ENCODE measurements at regions not wholly inside any gene's neighbourhood (a gene's known extent, or its start where the extent isn't known, plus 50 kb on each side); places are given as distances from the start of the nearest gene placed in this dataset.

GRCh38 chr3:18295171-18295920 lies 129.8 kb downstream of the SATB1 start:
- H3K27ac ChIP-seq (ENCODE audit: low read depth, low read length) = no peak overlapping the region
- DNase-seq (ENCODE audit: low read depth in 4 of 6, low spot score in 6 of 6) = no peak
- no peaks in the 10 kb centered on the region for H3K4me1 ChIP-seq (ENCODE audit: control insufficient read depth, insufficient read depth, low read length)
- no peaks in the 10 kb centered on the region for H3K36me3 ChIP-seq (ENCODE audit: control insufficient read depth, insufficient read depth, low read length)
- 83% methylated on average over 1 of the region's 2 CpGs for WGBS (ENCODE audit: insufficient coverage)
- H3K4me3 ChIP-seq (ENCODE audit: low read depth, low read length) = no peak overlapping the region
- H3K27me3 ChIP-seq (ENCODE audit: control insufficient read depth, insufficient read depth, low read length) = no peaks in the 10 kb centered on the region
- peaks cover 9% of the 10 kb centered on the region for H3K9me3 ChIP-seq (ENCODE audit: control insufficient read depth, insufficient read depth, low read length)

- Histone ChIP-seq H3K27me3 (ENCODE audit: control insufficient read depth, insufficient read depth, low read length) (no peaks in the 10 kb centered on the region), H3K4me1 (ENCODE audit: control insufficient read depth, insufficient read depth, low read length) (no peaks in the 10 kb centered on the region), H3K36me3 (ENCODE audit: control insufficient read depth, insufficient read depth, low read length) (no peaks in the 10 kb centered on the region), H3K4me3 (ENCODE audit: low read depth, low read length) (no peak overlapping the region), H3K27ac (ENCODE audit: low read depth, low read length) (no peak overlapping the region), H3K9me3 (ENCODE audit: control insufficient read depth, insufficient read depth, low read length) (no peaks in the 10 kb centered on the region)
- no peak for DNase-seq (ENCODE audit: low read depth in 4 of 6, low spot score in 6 of 6)
Observed at GRCh38 chr3:18290157-18290556, 135.0 kb downstream of the SATB1 start.

DNA sequence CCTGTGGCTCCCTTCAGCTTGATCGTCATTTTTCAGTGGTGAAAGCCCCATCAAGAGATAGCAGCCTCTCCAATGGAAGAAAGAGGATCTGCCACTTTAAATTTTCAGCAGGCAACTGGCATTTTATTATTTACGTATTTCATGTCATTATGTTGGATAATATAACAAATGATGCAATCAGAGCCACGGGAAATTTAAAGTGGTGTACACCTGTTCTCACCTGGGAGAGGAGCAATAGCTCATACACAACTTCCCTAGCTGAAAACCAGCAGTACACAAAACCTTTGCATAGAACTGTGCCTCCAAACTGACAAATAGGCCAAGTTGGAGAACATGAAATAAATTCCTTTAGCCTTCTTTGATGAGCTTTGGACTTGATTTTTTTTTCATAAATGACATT lies 136.9 kb downstream of the SATB1 start:
- Histone ChIP-seq H3K4me1 (ENCODE audit: control insufficient read depth, insufficient read depth, low read length) (no peaks in the 10 kb centered on the region), H3K27ac (ENCODE audit: low read depth, low read length) (no peak overlapping the region), H3K36me3 (ENCODE audit: control insufficient read depth, insufficient read depth, low read length) (no peaks in the 10 kb centered on the region), H3K9me3 (ENCODE audit: control insufficient read depth, insufficient read depth, low read length) (no peaks in the 10 kb centered on the region), H3K27me3 (ENCODE audit: control insufficient read depth, insufficient read depth, low read length) (no peaks in the 10 kb centered on the region), H3K4me3 (ENCODE audit: low read depth, low read length) (no peak overlapping the region)
- no CpG with 5 or more reads among the region's 3 CpGs for WGBS (ENCODE audit: insufficient coverage)
- DNase-seq (ENCODE audit: low read depth in 4 of 6, low spot score in 6 of 6) = peak in 1 of 6 donors; percentile 19

DNA sequence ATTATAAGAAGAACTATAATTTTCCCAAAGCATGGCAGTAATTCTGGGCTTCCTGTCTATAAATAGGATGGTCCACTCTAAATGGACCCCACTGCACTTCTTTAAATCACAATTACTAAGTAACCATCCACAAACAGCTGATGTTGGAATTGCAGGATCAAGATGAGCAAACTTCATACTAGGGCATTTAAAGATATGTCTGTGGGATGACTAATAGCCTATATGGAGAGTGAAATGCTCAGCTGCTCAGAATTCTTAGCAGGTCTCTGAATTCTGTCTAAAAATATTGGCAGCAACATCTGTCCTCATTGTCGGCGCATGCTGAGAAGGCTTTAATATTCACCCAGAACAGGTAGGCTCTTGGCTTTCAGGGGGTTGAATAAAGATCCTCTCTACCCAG lies 140.4 kb downstream of the SATB1 start:
- H3K27ac ChIP-seq (ENCODE audit: low read depth, low read length) = no peak overlapping the region
- no peaks in the 10 kb centered on the region for H3K9me3 ChIP-seq (ENCODE audit: control insufficient read depth, insufficient read depth, low read length)
- H3K4me1 ChIP-seq (ENCODE audit: control insufficient read depth, insufficient read depth, low read length) = no peaks in the 10 kb centered on the region
- no peak for DNase-seq (ENCODE audit: low read depth in 4 of 6, low spot score in 6 of 6)
- H3K27me3 ChIP-seq (ENCODE audit: control insufficient read depth, insufficient read depth, low read length) = no peaks in the 10 kb centered on the region
- no peaks in the 10 kb centered on the region for H3K36me3 ChIP-seq (ENCODE audit: control insufficient read depth, insufficient read depth, low read length)
- WGBS (ENCODE audit: insufficient coverage) = no CpG with 5 or more reads among the region's 2 CpGs
- H3K4me3 ChIP-seq (ENCODE audit: low read depth, low read length) = no peak overlapping the region

- no peaks in the 10 kb centered on the region for H3K27me3 ChIP-seq (ENCODE audit: control insufficient read depth, insufficient read depth, low read length)
- H3K36me3 ChIP-seq (ENCODE audit: control insufficient read depth, insufficient read depth, low read length) = no peaks in the 10 kb centered on the region
- DNase-seq (ENCODE audit: low read depth in 4 of 6, low spot score in 6 of 6) = peak in 1 of 6 donors; percentile 54
- H3K9me3 ChIP-seq (ENCODE audit: control insufficient read depth, insufficient read depth, low read length) = no peaks in the 10 kb centered on the region
- H3K4me3 ChIP-seq (ENCODE audit: low read depth, low read length) = no peak overlapping the region
- H3K4me1 ChIP-seq (ENCODE audit: control insufficient read depth, insufficient read depth, low read length) = no peaks in the 10 kb centered on the region
- WGBS (ENCODE audit: insufficient coverage) = 17% methylated on average over 1 of the region's 2 CpGs
- no peak overlapping the region for H3K27ac ChIP-seq (ENCODE audit: low read depth, low read length)
Observed at GRCh38 chr3:18283680-18284079, 141.5 kb downstream of the SATB1 start.

DNA sequence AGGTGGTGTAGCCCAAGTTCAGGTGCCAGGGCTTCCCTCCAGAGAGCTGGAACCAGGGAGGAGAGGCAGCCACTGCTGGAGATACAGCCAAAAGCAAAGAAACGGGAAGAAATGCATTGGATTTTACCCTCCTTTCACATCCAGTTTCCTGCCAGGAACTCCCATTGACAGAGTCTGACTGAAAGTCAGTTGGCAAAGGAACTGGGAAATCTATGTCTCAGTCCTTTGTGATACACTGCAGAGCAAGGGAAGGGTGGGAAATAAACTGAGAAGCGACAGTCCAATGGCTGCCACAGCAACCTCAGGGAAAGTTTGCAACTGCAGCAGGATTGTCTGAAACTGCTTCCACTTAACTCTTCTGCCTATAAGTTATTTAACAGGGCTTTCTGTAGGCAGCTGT lies 142.6 kb downstream of the SATB1 start:
- H3K36me3 ChIP-seq (ENCODE audit: control insufficient read depth, insufficient read depth, low read length) = no peaks in the 10 kb centered on the region
- H3K27ac ChIP-seq (ENCODE audit: low read depth, low read length) = peak overlapping the region; percentile 19
- H3K4me1 ChIP-seq (ENCODE audit: control insufficient read depth, insufficient read depth, low read length) = no peaks in the 10 kb centered on the region
- no peaks in the 10 kb centered on the region for H3K9me3 ChIP-seq (ENCODE audit: control insufficient read depth, insufficient read depth, low read length)
- no peaks in the 10 kb centered on the region for H3K27me3 ChIP-seq (ENCODE audit: control insufficient read depth, insufficient read depth, low read length)
- WGBS (ENCODE audit: insufficient coverage) = 0% methylated on average over 1 of the region's 2 CpGs
- no peak overlapping the region for H3K4me3 ChIP-seq (ENCODE audit: low read depth, low read length)
- peak; percentile 24 to 87 (median 54) for DNase-seq (ENCODE audit: low read depth in 4 of 6, low spot score in 6 of 6)

- no peak for DNase-seq (ENCODE audit: low read depth in 4 of 6, low spot score in 6 of 6)
- no peaks in the 10 kb centered on the region for H3K4me1 ChIP-seq (ENCODE audit: control insufficient read depth, insufficient read depth, low read length)
- H3K36me3 ChIP-seq (ENCODE audit: control insufficient read depth, insufficient read depth, low read length) = no peaks in the 10 kb centered on the region
- no peak overlapping the region for H3K27ac ChIP-seq (ENCODE audit: low read depth, low read length)
- no peaks in the 10 kb centered on the region for H3K27me3 ChIP-seq (ENCODE audit: control insufficient read depth, insufficient read depth, low read length)
- no CpG with 5 or more reads among the region's 3 CpGs for WGBS (ENCODE audit: insufficient coverage)
- no peak overlapping the region for H3K4me3 ChIP-seq (ENCODE audit: low read depth, low read length)
- no peaks in the 10 kb centered on the region for H3K9me3 ChIP-seq (ENCODE audit: control insufficient read depth, insufficient read depth, low read length)
Observed at GRCh38 chr3:18279226-18279737, 145.9 kb downstream of the SATB1 start.

DNA sequence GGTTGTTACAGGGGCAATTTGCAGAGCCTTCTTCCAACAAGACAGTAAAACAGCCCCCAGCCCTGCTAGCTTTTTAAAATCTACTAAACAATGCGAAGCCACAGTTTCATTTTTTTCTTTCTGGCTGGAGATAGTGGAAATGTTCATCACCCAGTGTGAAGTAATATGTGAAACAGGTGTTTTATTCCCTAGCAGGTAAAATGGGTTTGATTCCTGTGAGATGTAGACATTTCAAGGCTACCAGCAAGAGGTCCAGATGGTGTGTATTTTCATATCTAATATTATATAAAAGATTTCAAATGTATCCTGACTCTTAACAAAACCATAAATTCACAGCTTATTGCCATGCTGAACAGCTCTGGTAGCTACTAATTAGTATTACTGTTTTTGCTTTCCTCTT lies 160.3 kb downstream of the SATB1 start:
- no CpG with 5 or more reads among the region's 1 CpG for WGBS (ENCODE audit: insufficient coverage)
- Histone ChIP-seq H3K36me3 (ENCODE audit: control insufficient read depth, insufficient read depth, low read length) (no peaks in the 10 kb centered on the region), H3K9me3 (ENCODE audit: control insufficient read depth, insufficient read depth, low read length) (peaks cover 2% of the 10 kb centered on the region), H3K4me1 (ENCODE audit: control insufficient read depth, insufficient read depth, low read length) (no peaks in the 10 kb centered on the region), H3K27me3 (ENCODE audit: control insufficient read depth, insufficient read depth, low read length) (no peaks in the 10 kb centered on the region), H3K4me3 (ENCODE audit: low read depth, low read length) (no peak overlapping the region), H3K27ac (ENCODE audit: low read depth, low read length) (no peak overlapping the region)
- peak in 1 of 6 donors; percentile 58 for DNase-seq (ENCODE audit: low read depth in 4 of 6, low spot score in 6 of 6)

DNA sequence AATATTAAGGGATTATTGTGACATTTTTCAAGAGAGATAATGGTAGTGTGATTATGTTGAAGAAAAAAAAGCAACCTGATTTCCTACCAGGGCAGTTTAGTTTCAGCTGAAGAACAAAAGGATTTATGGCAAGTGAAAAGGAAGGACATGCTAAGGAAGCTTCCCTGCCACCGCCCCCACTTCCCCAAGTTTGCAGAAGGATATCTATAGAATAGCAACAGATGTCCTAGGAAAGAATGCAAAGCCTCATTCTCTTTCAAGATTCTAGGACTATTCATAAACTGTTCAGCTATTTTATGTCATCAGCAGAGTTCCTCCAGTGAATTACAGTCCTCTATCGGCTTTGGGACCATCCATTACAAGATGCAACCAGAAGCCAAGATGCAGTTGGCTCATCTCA lies 160.8 kb downstream of the SATB1 start:
- Histone ChIP-seq H3K27me3 (ENCODE audit: control insufficient read depth, insufficient read depth, low read length) (no peaks in the 10 kb centered on the region), H3K36me3 (ENCODE audit: control insufficient read depth, insufficient read depth, low read length) (no peaks in the 10 kb centered on the region), H3K27ac (ENCODE audit: low read depth, low read length) (no peak overlapping the region), H3K9me3 (ENCODE audit: control insufficient read depth, insufficient read depth, low read length) (peaks cover 2% of the 10 kb centered on the region), H3K4me1 (ENCODE audit: control insufficient read depth, insufficient read depth, low read length) (no peaks in the 10 kb centered on the region), H3K4me3 (ENCODE audit: low read depth, low read length) (no peak overlapping the region)
- peak in 1 of 6 donors; percentile 10 for DNase-seq (ENCODE audit: low read depth in 4 of 6, low spot score in 6 of 6)
- no CpG with 5 or more reads among the region's 2 CpGs for WGBS (ENCODE audit: insufficient coverage)

DNA sequence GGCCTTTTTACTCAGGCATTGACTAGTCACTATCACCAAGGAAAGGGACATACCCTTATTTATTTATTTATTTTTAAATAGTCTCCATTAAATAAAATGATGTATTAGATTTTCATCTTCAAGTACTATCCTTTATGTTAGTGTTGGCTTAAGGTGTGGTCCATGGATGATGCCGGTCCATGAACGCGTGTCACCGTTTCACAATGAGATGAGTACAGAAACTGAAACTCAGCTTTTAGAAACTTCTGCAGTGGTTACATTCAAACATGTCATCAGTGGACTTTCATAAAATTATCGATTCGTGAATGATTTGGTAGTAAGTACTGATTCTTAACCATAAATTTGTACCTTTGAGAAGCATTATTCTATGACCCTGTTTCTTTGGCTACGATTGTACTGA lies 166.6 kb downstream of the SATB1 start:
- no peak for DNase-seq (ENCODE audit: low read depth in 4 of 6, low spot score in 6 of 6)
- Histone ChIP-seq H3K36me3 (ENCODE audit: control insufficient read depth, insufficient read depth, low read length) (no peaks in the 10 kb centered on the region), H3K4me3 (ENCODE audit: low read depth, low read length) (no peak overlapping the region), H3K27me3 (ENCODE audit: control insufficient read depth, insufficient read depth, low read length) (no peaks in the 10 kb centered on the region), H3K27ac (ENCODE audit: low read depth, low read length) (no peak overlapping the region), H3K9me3 (ENCODE audit: control insufficient read depth, insufficient read depth, low read length) (peaks cover 2% of the 10 kb centered on the region), H3K4me1 (ENCODE audit: control insufficient read depth, insufficient read depth, low read length) (no peaks in the 10 kb centered on the region)
- WGBS (ENCODE audit: insufficient coverage) = 100% methylated on average over 1 of the region's 7 CpGs
